ENCODE measurements at regions not wholly inside any gene's neighbourhood (a gene's known extent, or its start where the extent isn't known, plus 50 kb on each side); places are given as distances from the start of the nearest gene placed in this dataset.

DNA sequence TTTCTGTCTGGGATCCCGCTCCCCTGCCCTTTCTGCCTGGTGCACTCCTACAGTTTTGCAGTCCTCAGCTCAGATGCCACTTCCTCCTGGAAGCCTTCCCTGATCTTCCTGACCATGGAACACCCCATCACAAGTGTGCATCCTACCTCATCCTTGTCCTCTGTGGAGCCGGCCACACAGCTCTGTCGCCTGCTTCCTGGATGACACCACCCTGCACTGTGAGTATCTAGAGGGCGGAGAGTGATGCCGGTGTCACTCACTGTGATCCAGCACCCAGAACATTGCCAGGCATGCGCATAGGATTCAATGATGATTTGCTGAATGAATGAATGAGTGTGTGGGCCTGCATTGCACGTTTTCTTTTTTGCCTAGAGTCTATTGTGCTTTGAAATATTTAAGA lies 529.9 kb downstream of the TCERG1L start:
- no peak for ATAC-seq
- no peak for DNase-seq
- Histone ChIP-seq H3K36me3 (no peaks in the 10 kb centered on the region), H3K27me3 (no peaks in the 10 kb centered on the region), H3K4me1 (no peaks in the 10 kb centered on the region), H3K4me3 (no peak overlapping the region), H3K27ac (no peak overlapping the region), H3K9me3 (no peaks in the 10 kb centered on the region)
- in situ Hi-C loops (cut with MboI; ENCODE audit: low sequenced_read_pairs in 4 of 4) (no loop called here), intact Hi-C loops (cut with DNase I; ENCODE audit: low total_unique reads) (no loop called here)
- TF ChIP-seq, protein P1, sequence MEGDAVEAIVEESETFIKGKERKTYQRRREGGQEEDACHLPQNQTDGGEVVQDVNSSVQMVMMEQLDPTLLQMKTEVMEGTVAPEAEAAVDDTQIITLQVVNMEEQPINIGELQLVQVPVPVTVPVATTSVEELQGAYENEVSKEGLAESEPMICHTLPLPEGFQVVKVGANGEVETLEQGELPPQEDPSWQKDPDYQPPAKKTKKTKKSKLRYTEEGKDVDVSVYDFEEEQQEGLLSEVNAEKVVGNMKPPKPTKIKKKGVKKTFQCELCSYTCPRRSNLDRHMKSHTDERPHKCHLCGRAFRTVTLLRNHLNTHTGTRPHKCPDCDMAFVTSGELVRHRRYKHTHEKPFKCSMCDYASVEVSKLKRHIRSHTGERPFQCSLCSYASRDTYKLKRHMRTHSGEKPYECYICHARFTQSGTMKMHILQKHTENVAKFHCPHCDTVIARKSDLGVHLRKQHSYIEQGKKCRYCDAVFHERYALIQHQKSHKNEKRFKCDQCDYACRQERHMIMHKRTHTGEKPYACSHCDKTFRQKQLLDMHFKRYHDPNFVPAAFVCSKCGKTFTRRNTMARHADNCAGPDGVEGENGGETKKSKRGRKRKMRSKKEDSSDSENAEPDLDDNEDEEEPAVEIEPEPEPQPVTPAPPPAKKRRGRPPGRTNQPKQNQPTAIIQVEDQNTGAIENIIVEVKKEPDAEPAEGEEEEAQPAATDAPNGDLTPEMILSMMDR (IDR thresholded peaks at IDR 0.05 in 4 of 5, conservative IDR thresholded peaks at IDR 0.05 in 1 of 5) = no peak
- TF ChIP-seq POLR2A (IDR thresholded peaks at IDR 0.05) = no peak

- ATAC-seq (no peak), DNase-seq (no peak)
- TF ChIP-seq, protein P1 (IDR thresholded peaks at IDR 0.05 in 4 of 5, conservative IDR thresholded peaks at IDR 0.05 in 1 of 5) = no peak
- no peak for TF ChIP-seq POLR2A (IDR thresholded peaks at IDR 0.05)
- no peaks in the 10 kb centered on the region for H3K4me1 ChIP-seq
- in situ Hi-C loops (cut with MboI; ENCODE audit: low sequenced_read_pairs in 4 of 4) = no loop called here
- intact Hi-C loops (cut with DNase I; ENCODE audit: low total_unique reads) = no loop called here
- H3K4me3 ChIP-seq = no peak overlapping the region
- H3K36me3 ChIP-seq = no peaks in the 10 kb centered on the region
- no peak overlapping the region for H3K27ac ChIP-seq
- no peaks in the 10 kb centered on the region for H3K27me3 ChIP-seq
- no peaks in the 10 kb centered on the region for H3K9me3 ChIP-seq
Observed at GRCh38 chr10:130782467-130782866, 529.1 kb downstream of the TCERG1L start.

- TF ChIP-seq, protein P1 (IDR thresholded peaks at IDR 0.05 in 4 of 5, conservative IDR thresholded peaks at IDR 0.05 in 1 of 5) = no peak
- ATAC-seq = no peak
- Histone ChIP-seq H3K4me3 (no peak overlapping the region), H3K27me3 (no peaks in the 10 kb centered on the region), H3K4me1 (no peaks in the 10 kb centered on the region), H3K9me3 (no peaks in the 10 kb centered on the region), H3K36me3 (no peaks in the 10 kb centered on the region), H3K27ac (no peak overlapping the region)
- intact Hi-C loops (cut with DNase I; ENCODE audit: low total_unique reads) = no loop called here
- DNase-seq = no peak
- in situ Hi-C loops (cut with MboI; ENCODE audit: low sequenced_read_pairs in 4 of 4) = no loop called here
Observed at GRCh38 chr10:130784326-130784725, 527.2 kb downstream of the TCERG1L start.

DNA sequence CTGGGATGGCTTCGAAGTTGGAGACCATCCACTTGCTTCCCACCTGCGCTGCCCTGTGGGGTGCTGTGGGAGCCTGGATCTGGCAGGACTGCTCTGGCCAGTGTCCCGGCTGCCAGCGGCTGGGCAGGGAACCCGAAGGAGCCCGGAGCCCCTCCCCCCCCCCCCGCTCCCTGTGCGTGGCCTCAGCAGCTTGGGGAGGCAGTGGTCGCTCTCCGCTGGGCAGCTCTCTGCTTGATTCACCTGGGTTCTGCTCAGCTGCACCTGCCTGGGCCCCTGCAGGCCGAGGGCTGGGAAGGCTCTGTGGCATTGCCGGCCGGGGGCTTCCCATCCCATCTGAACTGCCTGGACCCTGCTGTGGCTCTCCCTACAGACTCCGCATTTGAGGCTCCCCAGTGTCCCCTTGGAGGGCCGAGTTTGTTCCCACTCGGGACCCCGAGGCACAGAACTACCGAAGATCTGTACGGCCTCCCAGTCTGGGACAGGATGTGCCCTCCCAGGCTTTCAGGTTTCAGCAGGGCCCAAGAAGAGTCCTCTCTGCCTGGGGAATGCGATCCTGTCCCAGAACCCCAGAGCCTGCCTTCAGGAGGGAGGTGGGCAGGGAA lies 525.1 kb downstream of the TCERG1L start:
- no peak overlapping the region for H3K27ac ChIP-seq
- no peak overlapping the region for H3K4me3 ChIP-seq
- in situ Hi-C loops (cut with MboI; ENCODE audit: low sequenced_read_pairs in 4 of 4) = no loop called here
- H3K36me3 ChIP-seq = no peaks in the 10 kb centered on the region
- DNase-seq (no peak), ATAC-seq (no peak)
- intact Hi-C loops (cut with DNase I; ENCODE audit: low total_unique reads) = no loop called here
- H3K9me3 ChIP-seq = no peaks in the 10 kb centered on the region
- TF ChIP-seq, protein P1 (IDR thresholded peaks at IDR 0.05 in 4 of 5, conservative IDR thresholded peaks at IDR 0.05 in 1 of 5) = no peak
- TF ChIP-seq POLR2A (IDR thresholded peaks at IDR 0.05) = no peak
- no peaks in the 10 kb centered on the region for H3K27me3 ChIP-seq
- no peaks in the 10 kb centered on the region for H3K4me1 ChIP-seq

DNA sequence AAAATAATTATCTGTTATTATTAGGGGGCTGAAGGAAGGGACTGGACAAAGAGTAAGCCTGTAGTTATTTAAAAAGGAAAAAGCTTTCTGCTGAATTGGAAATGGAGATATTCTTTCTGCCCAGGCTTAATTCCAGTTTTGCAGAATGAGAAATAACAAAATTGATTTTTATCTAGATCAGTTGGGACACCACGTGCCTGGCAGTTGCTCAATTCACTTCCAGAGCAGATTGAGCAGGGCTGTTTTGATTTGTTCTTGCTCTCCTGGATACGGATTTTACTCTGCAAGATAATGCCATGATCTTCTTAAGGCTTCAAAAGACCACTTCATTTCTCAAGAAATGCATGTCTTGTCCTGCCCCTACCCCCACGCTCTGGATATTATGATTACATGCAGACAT lies 524.3 kb downstream of the TCERG1L start:
- H3K27me3 ChIP-seq = no peaks in the 10 kb centered on the region
- intact Hi-C loops (cut with DNase I; ENCODE audit: low total_unique reads) = no loop called here
- TF ChIP-seq, protein P1 (IDR thresholded peaks at IDR 0.05 in 4 of 5, conservative IDR thresholded peaks at IDR 0.05 in 1 of 5) = no peak
- TF ChIP-seq POLR2A (IDR thresholded peaks at IDR 0.05) = no peak

More for the DNA sequence above, 524.3 kb downstream of the TCERG1L start:
- H3K4me3 ChIP-seq = no peak overlapping the region
- H3K27ac ChIP-seq = no peak overlapping the region
- no peaks in the 10 kb centered on the region for H3K36me3 ChIP-seq
- in situ Hi-C loops (cut with MboI; ENCODE audit: low sequenced_read_pairs in 4 of 4) = no loop called here
- no peaks in the 10 kb centered on the region for H3K4me1 ChIP-seq
- ATAC-seq (no peak), DNase-seq (no peak)
- no peaks in the 10 kb centered on the region for H3K9me3 ChIP-seq
